KOPT-K1 (cell line): ENCODE measurements at regions not wholly inside any gene's neighbourhood (a gene's known extent, or its start where the extent isn't known, plus 50 kb on each side); places are given as distances from the start of the nearest gene placed in this dataset.

Experiments used
- H3K27ac ChIP-seq: fragments of 200-600 bp; sonication (generic); 2 replicates; pipeline ENCODE4 v1.5.1; 2016; ENCODE audit warnings: antibody characterized with exemption, mild to moderate bottlenecking, low read depth, low read length; ENCODE audit not compliant: poor library complexity, severe bottlenecking
- H3K36me3 ChIP-seq: fragments of 200-600 bp; sonication (generic); 2 replicates; pipeline ENCODE4 v1.5.1; 2017; ENCODE audit warnings: antibody characterized with exemption, mild to moderate bottlenecking, low read length, moderate library complexity; ENCODE audit not compliant: insufficient read depth
- H3K9me3 ChIP-seq: fragments of 200-600 bp; sonication (generic); 2 replicates; pipeline ENCODE4 v1.5.1; 2017; ENCODE audit warnings: antibody characterized with exemption, low read length, mild to moderate bottlenecking; ENCODE audit not compliant: insufficient read depth, poor library complexity, severe bottlenecking

DNA sequence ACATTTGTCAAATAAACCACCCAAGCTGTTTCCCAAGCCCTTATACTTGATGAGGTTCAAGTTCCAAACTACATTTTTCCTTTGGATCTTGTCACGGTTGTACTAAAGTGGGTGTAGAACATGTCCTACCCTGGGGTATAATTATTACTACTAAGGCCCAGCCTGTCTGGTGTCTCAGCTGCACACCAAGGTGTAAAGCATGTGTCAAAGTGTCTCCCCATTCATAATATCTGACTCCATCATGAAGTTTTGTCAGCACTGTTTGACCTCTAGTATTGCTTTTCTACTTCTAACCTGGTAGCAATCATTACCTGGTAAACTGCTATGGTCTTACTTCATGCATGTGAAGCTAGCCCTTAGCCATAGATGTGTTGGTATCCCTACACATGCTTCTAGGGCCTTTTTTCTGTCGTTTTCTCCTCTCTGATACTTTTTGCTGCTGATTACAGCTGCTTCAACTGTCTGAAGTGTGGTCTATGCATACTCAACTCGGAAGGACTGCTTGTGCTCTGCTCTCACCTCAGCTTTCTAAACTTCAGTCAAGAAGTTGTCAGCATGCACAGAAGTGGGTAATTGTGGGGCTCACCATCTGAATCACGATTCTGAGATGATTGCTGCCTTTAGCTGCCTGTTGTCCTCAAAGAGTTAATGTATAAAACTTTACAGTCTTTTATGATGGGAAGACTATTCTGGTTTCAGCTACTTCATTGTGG, 445.7 kb upstream of the TRIB2 start:
- Histone ChIP-seq H3K27ac (peak overlapping the region; percentile 47), H3K36me3 (no peaks in the 10 kb centered on the region), H3K9me3 (no peaks in the 10 kb centered on the region)

DNA sequence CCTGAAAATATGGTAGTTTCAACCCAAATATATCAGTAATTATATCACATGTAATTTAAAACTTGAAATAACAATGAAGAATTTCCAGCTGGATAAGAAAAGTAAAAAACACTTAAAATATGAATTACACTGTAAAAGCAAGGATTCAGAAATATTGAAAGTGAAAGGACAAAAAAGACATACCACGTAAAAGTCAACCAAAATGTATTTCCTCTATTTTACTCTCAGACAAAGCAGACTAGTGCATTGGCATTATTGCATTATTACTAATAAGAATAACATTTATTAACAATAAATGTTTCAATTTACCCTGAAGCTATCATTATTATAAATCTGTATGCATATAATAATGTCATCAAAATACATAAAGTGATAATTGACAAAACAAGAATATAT, 445.1 kb upstream of the TRIB2 start:
- no peaks in the 10 kb centered on the region for H3K36me3 ChIP-seq

DNA sequence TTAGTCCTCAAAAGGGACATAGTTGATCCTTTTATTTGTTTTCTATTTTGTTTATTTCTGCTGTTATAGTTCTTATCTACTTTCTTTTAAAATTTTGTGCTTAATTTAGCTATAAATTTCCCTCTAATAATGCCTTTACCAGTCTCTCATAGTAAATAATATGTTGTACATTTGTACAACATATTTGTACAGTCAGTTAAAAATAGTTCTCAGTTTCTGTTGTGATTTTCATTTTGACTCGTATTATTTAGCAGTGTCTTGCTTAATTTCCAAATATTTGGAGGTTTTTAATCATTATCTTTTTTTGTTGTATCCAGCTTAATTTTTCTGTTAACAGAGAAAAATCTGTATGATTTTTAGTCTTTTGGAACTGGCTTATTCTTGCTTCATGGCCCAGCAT, 443.6 kb upstream of the TRIB2 start:
- no peaks in the 10 kb centered on the region for H3K9me3 ChIP-seq
- H3K27ac ChIP-seq = no peak overlapping the region
- no peaks in the 10 kb centered on the region for H3K36me3 ChIP-seq

More for the DNA sequence above, 445.1 kb upstream of the TRIB2 start:
- H3K27ac ChIP-seq = peak overlapping the region; percentile 47
- H3K9me3 ChIP-seq = no peaks in the 10 kb centered on the region

DNA sequence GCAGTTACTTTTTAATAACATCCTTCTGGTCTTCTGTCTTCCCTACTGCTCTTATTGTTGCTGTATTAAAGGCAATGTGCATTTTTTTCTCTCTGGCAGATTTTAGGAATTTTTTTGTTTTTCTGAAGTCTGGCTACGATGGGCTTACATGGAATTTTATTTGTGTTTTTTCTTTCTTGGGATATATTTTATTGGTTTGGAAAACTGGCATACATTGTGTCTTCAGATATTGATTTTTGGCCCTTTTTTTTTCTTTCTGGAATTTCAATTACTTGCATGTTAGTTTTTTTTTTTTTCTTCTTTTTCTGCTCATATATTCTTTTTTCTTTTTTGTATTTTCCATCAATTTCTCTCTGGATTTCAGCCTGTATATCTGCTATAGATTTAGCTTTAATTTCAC, 442.1 kb upstream of the TRIB2 start:
- Histone ChIP-seq H3K9me3 (no peaks in the 10 kb centered on the region), H3K27ac (no peak overlapping the region), H3K36me3 (no peaks in the 10 kb centered on the region)

DNA sequence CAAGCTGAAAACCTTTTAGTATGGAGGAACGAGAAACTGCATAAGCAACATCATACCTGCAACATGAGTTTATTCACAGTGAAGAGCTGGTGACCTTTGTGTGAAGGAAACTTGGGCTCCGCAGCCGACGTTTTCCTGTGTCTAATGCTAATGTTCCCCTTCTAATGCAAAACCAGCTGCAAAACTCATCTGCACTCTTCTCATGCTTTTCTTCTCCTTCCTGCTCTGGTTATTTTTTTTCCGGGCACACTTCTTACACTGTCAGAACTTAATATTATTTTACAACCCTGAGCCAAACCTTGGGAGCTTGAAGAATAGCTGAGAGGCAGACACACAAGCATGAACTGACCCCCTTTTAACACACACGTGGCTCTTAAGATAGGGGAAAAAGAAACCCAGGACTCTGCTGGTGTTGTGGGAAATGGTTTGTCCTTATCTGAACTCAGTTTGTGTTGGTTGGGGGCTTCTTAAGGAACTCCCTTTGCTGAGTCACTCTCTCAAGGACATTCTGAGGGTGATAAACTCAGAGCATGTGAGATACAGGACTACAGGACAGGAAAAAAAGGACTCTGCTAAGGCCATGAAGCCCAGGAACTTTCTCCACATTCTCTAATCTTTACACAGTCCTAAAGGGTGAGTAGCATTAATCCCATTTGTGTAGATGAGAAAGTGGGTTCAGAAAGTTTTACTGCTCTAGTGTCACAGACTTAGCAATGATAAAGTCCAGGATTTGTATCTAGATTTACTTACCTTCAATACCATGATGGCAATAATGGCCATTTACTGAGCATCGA, 439.3 kb upstream of the TRIB2 start:
- Histone ChIP-seq H3K27ac (peak overlapping the region; percentile 26), H3K36me3 (no peaks in the 10 kb centered on the region), H3K9me3 (no peaks in the 10 kb centered on the region)

DNA sequence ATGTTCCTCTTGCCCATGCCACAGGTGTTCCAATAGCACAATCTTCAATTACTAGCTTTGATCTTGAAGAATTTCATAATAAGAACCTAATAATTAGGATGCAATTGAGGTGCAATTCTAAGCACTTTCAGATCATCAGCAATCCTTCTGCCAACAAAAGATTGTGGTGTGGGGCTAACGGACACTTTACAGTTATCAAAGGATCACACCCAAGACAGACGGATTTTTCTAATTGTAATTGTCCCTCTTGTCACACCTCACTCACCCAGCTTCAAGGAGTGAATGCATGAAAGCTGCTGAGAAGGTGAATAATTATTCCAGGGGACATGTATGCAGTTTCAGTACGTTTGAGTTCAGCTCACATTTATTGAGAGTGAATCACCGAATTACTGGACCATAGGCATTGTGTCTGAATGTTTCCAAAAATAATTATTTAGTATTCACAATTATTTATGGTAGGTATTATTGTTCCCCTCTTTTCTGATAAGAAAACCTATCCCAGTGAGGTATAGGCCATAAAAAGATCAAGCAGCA, 438.5 kb upstream of the TRIB2 start:
- no peaks in the 10 kb centered on the region for H3K36me3 ChIP-seq
- H3K9me3 ChIP-seq = no peaks in the 10 kb centered on the region
- H3K27ac ChIP-seq = no peak overlapping the region

DNA sequence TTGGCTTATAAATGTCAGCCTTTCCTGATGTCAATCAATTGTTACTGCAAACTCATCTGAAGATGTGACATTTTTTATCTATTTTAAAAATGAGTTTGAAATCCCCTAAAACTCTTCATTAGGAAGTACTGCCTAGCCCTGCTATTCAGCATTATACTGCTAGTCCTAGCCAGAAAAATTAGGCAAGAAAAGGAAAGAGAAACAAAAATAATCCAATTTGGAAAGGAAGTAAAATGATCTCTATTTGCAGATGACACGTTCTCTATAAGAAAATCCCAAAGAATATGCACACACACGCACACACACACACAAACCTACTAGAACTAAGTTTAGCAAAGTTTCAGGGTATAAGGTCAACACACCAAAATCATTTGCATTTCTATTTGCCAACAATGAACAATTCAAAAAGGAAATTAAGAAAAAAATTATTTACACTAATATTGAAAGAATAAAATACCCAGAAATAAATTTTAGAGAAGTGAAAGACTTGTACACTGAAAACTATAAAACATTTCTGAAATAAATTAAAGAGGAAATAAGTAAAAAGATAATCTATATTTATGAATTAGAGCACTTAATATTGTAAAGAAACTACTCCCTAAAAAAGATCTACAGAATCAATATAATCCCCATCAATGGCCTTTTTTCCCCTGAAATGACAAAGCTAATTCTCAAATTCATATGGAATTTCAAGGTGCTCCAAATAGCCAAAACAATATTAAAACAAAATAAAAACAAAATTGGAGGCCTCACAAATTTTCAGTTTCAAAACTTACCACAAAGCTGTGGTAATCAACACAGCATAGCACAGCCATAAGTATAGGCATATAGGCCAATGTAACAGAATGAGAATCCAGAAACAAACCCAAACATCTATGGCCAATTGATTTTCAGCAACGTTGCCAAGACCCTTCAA, 433.7 kb upstream of the TRIB2 start:
- no peaks in the 10 kb centered on the region for H3K9me3 ChIP-seq
- H3K36me3 ChIP-seq = no peaks in the 10 kb centered on the region
- no peak overlapping the region for H3K27ac ChIP-seq

DNA sequence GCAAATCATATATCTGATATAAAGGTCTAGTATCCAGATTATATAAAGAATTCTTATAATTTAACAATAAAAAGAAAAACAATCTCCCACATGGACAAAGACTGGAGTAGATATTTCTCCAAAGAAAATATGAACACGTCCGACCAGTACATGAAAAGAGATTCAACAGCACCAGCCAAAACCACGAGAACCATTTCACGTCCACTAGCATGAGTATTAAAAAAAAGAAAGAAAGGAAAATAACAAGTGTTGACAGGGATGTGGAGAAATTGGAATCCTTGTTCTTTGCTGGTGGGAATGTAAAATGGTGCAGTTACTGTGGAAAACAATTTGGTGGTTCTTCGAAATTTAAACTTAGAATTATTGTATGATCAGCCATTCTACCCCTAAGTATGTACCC, 432.7 kb upstream of the TRIB2 start:
- Histone ChIP-seq H3K9me3 (no peaks in the 10 kb centered on the region), H3K36me3 (no peaks in the 10 kb centered on the region), H3K27ac (no peak overlapping the region)

DNA sequence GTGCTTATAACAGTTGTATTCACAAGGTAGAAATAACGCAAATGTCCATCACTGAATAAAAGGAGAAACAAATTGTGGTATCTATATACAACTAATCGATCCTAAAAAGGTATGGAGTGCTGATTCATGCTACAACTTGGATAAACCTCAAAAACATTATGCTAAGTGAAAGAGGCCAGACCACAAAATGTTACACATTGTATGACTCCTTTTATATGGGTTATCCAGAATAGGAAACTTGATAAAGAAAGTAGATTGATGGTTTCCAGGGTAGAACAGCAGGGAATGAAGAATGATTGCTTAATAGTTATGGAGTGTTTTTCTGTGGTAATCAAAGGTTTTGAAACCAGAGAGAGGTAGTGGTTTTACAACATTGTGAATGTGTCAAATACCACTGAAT, 432.2 kb upstream of the TRIB2 start:
- Histone ChIP-seq H3K9me3 (no peaks in the 10 kb centered on the region), H3K27ac (no peak overlapping the region), H3K36me3 (no peaks in the 10 kb centered on the region)

DNA sequence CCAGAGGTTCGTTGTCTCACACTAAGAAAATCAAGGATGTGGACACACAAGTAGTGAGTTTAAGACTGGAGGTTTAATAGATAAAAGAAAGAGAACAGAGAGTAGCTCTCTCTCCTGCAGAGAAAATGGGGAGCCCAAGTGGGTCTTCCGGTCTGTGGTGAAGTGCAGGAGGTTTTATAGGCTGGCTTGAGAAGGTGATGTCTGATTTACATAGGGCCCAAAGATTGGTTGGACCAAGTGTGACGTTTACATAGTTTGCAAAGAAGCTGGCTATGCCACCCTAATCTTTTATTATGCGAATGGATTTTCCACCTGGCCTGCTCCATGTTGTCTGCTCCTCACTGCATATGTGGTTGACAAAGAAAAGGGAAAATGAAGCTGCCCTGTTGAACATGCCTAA, 430.4 kb upstream of the TRIB2 start:
- H3K36me3 ChIP-seq = no peaks in the 10 kb centered on the region
- no peak overlapping the region for H3K27ac ChIP-seq
- no peaks in the 10 kb centered on the region for H3K9me3 ChIP-seq

DNA sequence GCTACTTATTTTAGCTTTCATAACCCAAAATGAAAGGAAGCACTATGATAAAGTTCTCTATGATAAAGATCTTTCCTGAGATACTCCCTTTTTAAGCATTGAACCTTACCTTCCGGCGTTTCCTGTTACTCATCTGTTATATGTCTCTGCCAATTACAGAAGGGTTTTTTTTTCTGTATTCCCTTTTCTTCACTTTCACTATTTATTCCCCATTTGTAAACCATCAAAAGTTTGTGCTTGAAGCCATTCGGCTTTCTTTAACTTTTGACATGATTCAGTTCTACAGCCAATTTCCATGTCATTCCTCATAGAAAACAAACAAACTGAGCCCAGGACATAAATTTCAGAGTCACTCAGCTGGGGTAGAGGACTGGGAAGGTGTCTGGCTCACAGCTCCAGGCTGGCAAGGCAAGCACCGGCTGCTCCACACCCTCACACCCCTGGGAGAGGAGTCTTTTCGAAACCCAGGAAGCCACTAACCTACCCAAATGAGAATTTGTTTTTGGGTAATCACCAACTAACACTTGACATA, 429.4 kb upstream of the TRIB2 start:
- H3K27ac ChIP-seq = no peak overlapping the region
- no peaks in the 10 kb centered on the region for H3K36me3 ChIP-seq
- no peaks in the 10 kb centered on the region for H3K9me3 ChIP-seq

DNA sequence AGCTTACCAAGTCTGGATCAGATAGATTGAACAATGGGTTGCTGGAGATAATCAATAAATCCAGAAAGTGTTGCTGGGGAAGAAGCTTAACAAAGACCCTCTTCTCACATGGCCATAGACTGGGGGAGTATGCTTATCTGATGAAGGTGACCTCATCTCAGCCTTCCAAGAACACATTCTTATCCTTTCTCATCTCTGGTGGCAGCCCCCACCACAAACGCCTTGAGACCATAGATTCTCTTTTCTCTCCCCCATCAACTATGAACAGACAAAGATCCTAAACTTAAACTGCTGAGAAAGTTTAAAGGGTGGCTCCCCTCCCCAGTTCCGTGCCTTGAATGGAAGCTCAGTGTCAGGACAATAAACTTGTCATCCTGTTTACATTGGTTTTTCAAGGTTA, 428.7 kb upstream of the TRIB2 start:
- no peak overlapping the region for H3K27ac ChIP-seq
- no peaks in the 10 kb centered on the region for H3K36me3 ChIP-seq
- H3K9me3 ChIP-seq = no peaks in the 10 kb centered on the region

DNA sequence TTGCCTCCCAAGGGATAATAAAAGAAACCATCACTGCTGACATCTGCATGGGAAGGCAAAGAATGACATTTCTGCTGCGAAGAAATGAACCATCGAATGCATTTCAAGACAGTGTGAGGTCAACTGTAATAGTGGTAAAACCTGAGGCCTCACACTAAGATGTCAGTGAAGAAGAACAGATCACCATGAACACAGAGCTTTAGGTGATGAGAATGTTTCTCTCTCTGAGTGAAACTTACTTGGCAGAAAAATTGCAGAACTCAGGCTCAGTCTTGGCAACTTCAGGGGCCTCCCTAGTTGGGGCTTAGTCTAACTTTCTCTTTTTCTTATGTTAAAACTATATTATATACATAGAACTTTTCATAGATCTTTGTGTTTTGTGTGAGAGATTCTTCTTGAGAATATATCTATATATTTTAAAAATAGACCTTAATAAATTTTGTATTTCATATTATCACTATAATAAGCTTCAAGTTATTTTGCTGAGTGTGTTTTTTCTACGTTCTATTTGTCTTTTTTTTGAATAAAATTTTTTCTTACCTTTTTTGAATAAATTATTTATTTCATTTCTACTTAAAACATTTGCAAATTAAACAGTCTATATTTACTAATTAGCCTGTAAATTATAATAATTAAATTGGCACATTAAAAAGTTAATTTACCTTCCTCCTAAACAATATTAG, 427.5 kb upstream of the TRIB2 start:
- Histone ChIP-seq H3K9me3 (no peaks in the 10 kb centered on the region), H3K36me3 (no peaks in the 10 kb centered on the region), H3K27ac (no peak overlapping the region)

DNA sequence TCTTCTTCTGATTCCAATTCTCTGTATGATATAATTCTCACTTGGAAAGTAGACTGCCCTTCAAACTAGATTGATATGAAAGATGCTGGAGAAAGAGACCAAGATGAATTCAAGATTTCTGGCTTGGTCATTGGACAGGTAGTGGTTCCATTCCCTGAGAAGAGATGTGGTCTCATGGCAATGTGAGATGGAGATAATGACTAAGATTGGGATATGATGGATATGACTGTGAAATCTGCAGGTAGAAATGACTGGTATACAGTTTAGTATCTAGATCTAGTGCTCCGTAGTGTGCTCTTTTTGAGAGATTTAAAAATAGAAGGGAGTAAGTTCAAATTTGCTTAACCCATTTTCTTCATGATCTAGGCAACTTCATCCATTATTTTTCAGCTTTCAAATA, 425.4 kb upstream of the TRIB2 start:
- Histone ChIP-seq H3K27ac (no peak overlapping the region), H3K9me3 (no peaks in the 10 kb centered on the region), H3K36me3 (no peaks in the 10 kb centered on the region)
